ENCODE measurements at regions not wholly inside any gene's neighbourhood (a gene's known extent, or its start where the extent isn't known, plus 50 kb on each side); places are given as distances from the start of the nearest gene placed in this dataset.
"Not testable (repeated sequence)": the region's sequence is repeated elsewhere in the genome, so short reads cannot be mapped to it uniquely, and the experiment has no call there.

- DNase-seq: no peak
These were observed 184.5 kb upstream of the LRP1B start for GRCh38 chr2:142315346-142315745.

GRCh38 chr2:142314164-142314563 lies 183.3 kb upstream of the LRP1B start:
- no peak for DNase-seq

GRCh38 chr2:142310530-142310929 lies 179.7 kb upstream of the LRP1B start:
- DNase-seq: no peak

GRCh38 chr2:142308744-142309143 lies 177.9 kb upstream of the LRP1B start:
- no peak for DNase-seq

- no peak for DNase-seq
These were observed 176.8 kb upstream of the LRP1B start for GRCh38 chr2:142307616-142308115.

GRCh38 chr2:142307086-142307485 lies 176.3 kb upstream of the LRP1B start:
- no peak for DNase-seq

GRCh38 chr2:142306131-142306530 lies 175.3 kb upstream of the LRP1B start:
- no peak for DNase-seq

GRCh38 chr2:142300517-142300916 lies 169.7 kb upstream of the LRP1B start:
- no peak for DNase-seq

- DNase-seq: no peak
These were observed 168.2 kb upstream of the LRP1B start for GRCh38 chr2:142299021-142299420.

- DNase-seq: no peak
These were observed 163.4 kb upstream of the LRP1B start for GRCh38 chr2:142294225-142294624.

- DNase-seq: no peak
These were observed 161.2 kb upstream of the LRP1B start for GRCh38 chr2:142291969-142292368.

GRCh38 chr2:142290931-142291330 lies 160.1 kb upstream of the LRP1B start:
- DNase-seq: no peak

GRCh38 chr2:142286618-142287017 lies 155.8 kb upstream of the LRP1B start:
- DNase-seq: no peak

- no peak for DNase-seq
These were observed 154.7 kb upstream of the LRP1B start for GRCh38 chr2:142285480-142285879.

GRCh38 chr2:142284336-142284735 lies 153.5 kb upstream of the LRP1B start:
- DNase-seq: not testable (repeated sequence)

- DNase-seq: no peak
These were observed 150.0 kb upstream of the LRP1B start for GRCh38 chr2:142280831-142281230.

- no peak for DNase-seq
These were observed 140.2 kb upstream of the LRP1B start for GRCh38 chr2:142270990-142271389.

GRCh38 chr2:142270291-142270690 lies 139.5 kb upstream of the LRP1B start:
- DNase-seq: no peak

- no peak for DNase-seq
These were observed 128.5 kb upstream of the LRP1B start for GRCh38 chr2:142259356-142259755.

- DNase-seq: no peak
These were observed 123.2 kb upstream of the LRP1B start for GRCh38 chr2:142254031-142254430.

GRCh38 chr2:142241016-142241415 lies 110.2 kb upstream of the LRP1B start:
- no peak for DNase-seq

- DNase-seq: no peak
These were observed 105.4 kb upstream of the LRP1B start for GRCh38 chr2:142236181-142236580.

- DNase-seq: no peak
These were observed 103.9 kb upstream of the LRP1B start for GRCh38 chr2:142234741-142235140.

GRCh38 chr2:142223309-142223708 lies 92.5 kb upstream of the LRP1B start:
- no peak for DNase-seq

GRCh38 chr2:142222715-142223114 lies 91.9 kb upstream of the LRP1B start:
- no peak for DNase-seq

- DNase-seq: no peak
These were observed 90.1 kb upstream of the LRP1B start for GRCh38 chr2:142220901-142221300.
